NB4 (cell line): ENCODE measurements at regions not wholly inside any gene's neighbourhood (a gene's known extent, or its start where the extent isn't known, plus 50 kb on each side); places are given as distances from the start of the nearest gene placed in this dataset.

Experiments used
- DNase-seq: peaks from one replicate; pipeline ENCODE4 v3.0.0; 2010; ENCODE audit warnings: low read depth
- H3K4me3 ChIP-seq: one replicate; pipeline ENCODE4 v1.5.1; 2011; ENCODE audit warnings: mild to moderate bottlenecking, low read depth, low read length, moderate library complexity
- CTCF ChIP-seq: IDR thresholded peaks from one replicate; pipeline ENCODE4 v1.5.1; 2012; ENCODE audit warnings: low read depth, low read length
- MAX ChIP-seq: IDR thresholded peaks from 2 replicates; pipeline ENCODE4 v1.6.1; 2011; ENCODE audit warnings: low read depth, low read length
- MYC ChIP-seq: IDR thresholded peaks from 2 replicates; pipeline ENCODE4 v1.6.1; 2011; ENCODE audit warnings: low read depth, low read length
- POLR2A ChIP-seq: IDR thresholded peaks from 2 replicates; pipeline ENCODE4 v1.6.1; 2011; ENCODE audit warnings: mild to moderate bottlenecking; ENCODE audit not compliant: insufficient read length; ENCODE audit errors: extremely low read depth

DNA sequence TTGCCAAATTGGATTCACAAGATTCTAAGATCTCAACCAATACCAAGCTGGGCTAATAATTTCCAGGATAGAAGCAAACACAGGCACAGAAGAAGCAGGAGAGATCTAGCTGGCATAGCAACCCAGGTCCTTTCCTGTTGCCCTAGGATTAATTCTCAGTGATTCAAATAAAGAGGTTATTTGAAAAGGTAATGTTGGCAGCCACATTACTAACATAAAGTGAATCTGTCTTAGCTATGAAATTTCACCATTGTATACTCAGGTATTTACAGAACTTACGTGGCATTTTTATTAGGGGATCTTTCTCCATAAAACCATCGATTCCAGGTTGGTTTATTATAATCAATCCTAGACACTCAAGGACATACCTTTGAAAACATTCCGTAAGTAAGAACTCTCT is 379.3 kb upstream of the POM121L12 start:
- H3K4me3 ChIP-seq, result no peak overlapping the region
- no peak for TF ChIP-seq CTCF
- TF ChIP-seq MYC, result no peak
- no peak for TF ChIP-seq POLR2A
- TF ChIP-seq MAX, result no peak
- DNase-seq, result no peak

DNA sequence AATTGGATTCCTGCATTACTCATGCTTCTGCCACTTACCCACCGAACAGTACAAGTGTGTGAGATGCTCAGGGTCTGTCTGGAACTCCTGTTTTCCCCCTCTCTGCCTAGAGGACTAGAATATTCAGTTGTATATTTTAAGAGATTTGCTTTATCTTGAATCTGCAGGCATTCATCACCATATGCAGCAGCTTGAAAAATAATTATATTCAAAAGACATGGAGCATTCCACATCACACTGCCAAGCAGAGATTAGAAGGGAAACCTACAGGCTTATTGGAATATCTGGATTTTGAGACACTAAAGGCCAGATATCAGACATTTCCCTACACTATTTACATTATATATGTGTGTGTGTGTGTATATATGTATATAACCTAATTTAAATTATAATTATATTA is 382.8 kb upstream of the POM121L12 start:
- TF ChIP-seq POLR2A (no peak), CTCF (no peak)
- no peak for DNase-seq
- H3K4me3 ChIP-seq, result no peak overlapping the region

GRCh38 chr7:52648872-52649271 is 386.6 kb upstream of the POM121L12 start:
- DNase-seq, result no peak
- TF ChIP-seq POLR2A (no peak), CTCF (no peak), MYC (no peak), MAX (no peak)

DNA sequence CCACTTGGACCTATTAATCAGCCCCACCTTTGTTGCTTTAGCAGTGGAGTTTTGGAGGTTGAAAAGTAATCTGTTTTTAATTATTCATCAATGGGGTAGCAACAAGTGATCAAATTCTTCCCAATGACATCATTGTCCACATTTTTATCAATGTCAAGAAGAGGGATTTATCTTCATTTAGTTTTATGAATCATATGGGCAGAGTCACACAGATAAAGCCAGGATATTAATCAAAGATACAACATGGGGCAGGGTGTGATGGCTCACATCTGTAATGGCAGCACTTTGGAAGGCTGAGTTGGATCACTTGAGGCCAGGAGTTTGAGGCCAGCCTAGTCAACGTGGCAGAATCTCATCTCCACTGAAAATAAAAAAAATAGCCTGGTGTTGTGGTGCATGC is 388.4 kb upstream of the POM121L12 start:
- DNase-seq, result no peak
- TF ChIP-seq MYC (no peak), MAX (no peak), POLR2A (no peak), CTCF (no peak)
- H3K4me3 ChIP-seq, result no peak overlapping the region

More at GRCh38 chr7:52648872-52649271, 386.6 kb upstream of the POM121L12 start:
- H3K4me3 ChIP-seq, result no peak overlapping the region

GRCh38 chr7:52639981-52640380 is 395.5 kb upstream of the POM121L12 start:
- DNase-seq, result no peak
- TF ChIP-seq MYC, result no peak
- TF ChIP-seq POLR2A, result no peak
- no peak for TF ChIP-seq CTCF
- TF ChIP-seq MAX, result no peak
- no peak overlapping the region for H3K4me3 ChIP-seq

DNA sequence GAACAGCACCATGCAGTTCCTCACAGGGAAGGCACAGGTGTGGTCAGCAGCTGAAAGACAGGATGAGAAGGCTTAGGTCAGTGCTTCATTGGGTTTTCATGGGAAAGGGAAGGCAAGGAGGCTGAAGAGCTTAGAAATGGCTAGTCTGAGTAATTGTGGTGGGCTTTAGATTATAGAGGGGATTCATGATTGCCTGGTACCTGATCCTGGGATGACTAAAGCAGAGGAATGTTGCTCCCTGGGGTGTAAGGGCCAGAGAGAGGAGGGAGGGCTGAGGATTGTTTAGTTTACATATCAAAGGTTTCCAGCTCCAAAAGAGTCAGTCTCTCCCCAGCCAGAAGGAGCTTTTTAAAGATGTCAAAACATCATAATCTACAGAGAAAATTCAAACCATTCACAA is 396.3 kb upstream of the POM121L12 start:
- DNase-seq, result no peak
- TF ChIP-seq POLR2A (no peak), MYC (no peak), MAX (no peak), CTCF (no peak)
- no peak overlapping the region for H3K4me3 ChIP-seq
